ENCODE measurements at regions not wholly inside any gene's neighbourhood (a gene's known extent, or its start where the extent isn't known, plus 50 kb on each side); places are given as distances from the start of the nearest gene placed in this dataset.

GRCh38 chr12:66048218-66048834, 82.2 kb downstream of the LLPH start:
- BruUV-seq (replicated peaks), result TSS peak; percentile 66
- peak overlapping the region; percentile 95 for H3K27ac Mint-ChIP-seq (ENCODE audit: unreplicated experiment)
- H3K4me3 Mint-ChIP-seq (ENCODE audit: unreplicated experiment), result peak overlapping the region; percentile 77
- CTCF ChIA-PET, result interaction anchor here (0.9 to 1.1 kb wide), 3 partner anchors 33 to 492 kb away, joined by 3 read pairs; no protein-coding TSS in a partner anchor
- H3K4me1 Mint-ChIP-seq (ENCODE audit: low read depth, unreplicated experiment), result peaks cover 10% of the 10 kb centered on the region
- TF ChIP-seq CTCF (IDR thresholded peaks at IDR 0.05; ENCODE audit: insufficient read depth in 1 of 2, low read depth in 1 of 2, low read length in 1 of 2, severe bottlenecking in 1 of 2, unreplicated experiment in 1 of 2), result no peak
- H3K36me3 Mint-ChIP-seq (ENCODE audit: insufficient read depth, unreplicated experiment), result peaks cover 4% of the 10 kb centered on the region
- no peaks in the 10 kb centered on the region for H3K9me3 ChIP-seq
- intact Hi-C loops (cut with micrococcal nuclease; ENCODE audit: unreplicated experiment), result loop anchor here (2.0 kb wide), 1 partner anchor 24 kb away; no protein-coding TSS in a partner anchor
- no peaks in the 10 kb centered on the region for H3K27me3 ChIP-seq (replicated peaks; ENCODE audit: control insufficient read depth, insufficient read depth, low read length)
- H3K4me3 ChIP-seq (ENCODE audit: low read depth, low read length), result peak overlapping the region; percentile 34
- POLR2A ChIA-PET, result no interaction called here
- no peaks in the 10 kb centered on the region for H3K36me3 ChIP-seq (ENCODE audit: control insufficient read depth, insufficient read depth, low read length)
- peaks cover 41% of the 10 kb centered on the region for H3K4me1 ChIP-seq
- H3K27me3 Mint-ChIP-seq (ENCODE audit: insufficient read depth, unreplicated experiment), result no peaks in the 10 kb centered on the region
- H3K9me3 Mint-ChIP-seq (ENCODE audit: unreplicated experiment), result no peaks in the 10 kb centered on the region
- peak; percentile 44 to 52 for DNase-seq

- H3K4me3 Mint-ChIP-seq (ENCODE audit: unreplicated experiment), result no peak overlapping the region
- Histone ChIP-seq H3K36me3 (ENCODE audit: control insufficient read depth, insufficient read depth, low read length) (no peaks in the 10 kb centered on the region), H3K27me3 (replicated peaks; ENCODE audit: control insufficient read depth, insufficient read depth, low read length) (no peaks in the 10 kb centered on the region), H3K4me3 (ENCODE audit: low read depth, low read length) (no peak overlapping the region), H3K9me3 (no peaks in the 10 kb centered on the region), H3K4me1 (peaks cover 41% of the 10 kb centered on the region)
- H3K9me3 Mint-ChIP-seq (ENCODE audit: unreplicated experiment), result no peaks in the 10 kb centered on the region
- peaks cover 4% of the 10 kb centered on the region for H3K36me3 Mint-ChIP-seq (ENCODE audit: insufficient read depth, unreplicated experiment)
- BruUV-seq (replicated peaks), result no TSS peak
- no peak for TF ChIP-seq CTCF (IDR thresholded peaks at IDR 0.05; ENCODE audit: insufficient read depth in 1 of 2, low read depth in 1 of 2, low read length in 1 of 2, severe bottlenecking in 1 of 2, unreplicated experiment in 1 of 2)
- H3K27ac Mint-ChIP-seq (ENCODE audit: unreplicated experiment), result no peak overlapping the region
- H3K27me3 Mint-ChIP-seq (ENCODE audit: insufficient read depth, unreplicated experiment), result no peaks in the 10 kb centered on the region
- CTCF ChIA-PET, result no interaction called here
- POLR2A ChIA-PET, result no interaction called here
- no peak for DNase-seq
- peaks cover 10% of the 10 kb centered on the region for H3K4me1 Mint-ChIP-seq (ENCODE audit: low read depth, unreplicated experiment)
- intact Hi-C loops (cut with micrococcal nuclease; ENCODE audit: unreplicated experiment), result loop anchor here (2.0 kb wide), 1 partner anchor 23 kb away; no protein-coding TSS in a partner anchor
Measured at GRCh38 chr12:66047411-66048021, 83.0 kb downstream of the LLPH start.

GRCh38 chr12:66045506-66045905, 85.0 kb downstream of the LLPH start:
- no peak for TF ChIP-seq CTCF (IDR thresholded peaks at IDR 0.05; ENCODE audit: insufficient read depth in 1 of 2, low read depth in 1 of 2, low read length in 1 of 2, severe bottlenecking in 1 of 2, unreplicated experiment in 1 of 2)
- no peaks in the 10 kb centered on the region for H3K9me3 Mint-ChIP-seq (ENCODE audit: unreplicated experiment)
- POLR2A ChIA-PET, result no interaction called here
- Histone ChIP-seq H3K27me3 (replicated peaks; ENCODE audit: control insufficient read depth, insufficient read depth, low read length) (no peaks in the 10 kb centered on the region), H3K4me3 (ENCODE audit: low read depth, low read length) (no peak overlapping the region), H3K36me3 (ENCODE audit: control insufficient read depth, insufficient read depth, low read length) (no peaks in the 10 kb centered on the region), H3K4me1 (peaks cover 32% of the 10 kb centered on the region), H3K9me3 (no peaks in the 10 kb centered on the region)
- H3K4me1 Mint-ChIP-seq (ENCODE audit: low read depth, unreplicated experiment), result peaks cover 12% of the 10 kb centered on the region
- no peak for DNase-seq
- no peak overlapping the region for H3K27ac Mint-ChIP-seq (ENCODE audit: unreplicated experiment)
- peaks cover 4% of the 10 kb centered on the region for H3K36me3 Mint-ChIP-seq (ENCODE audit: insufficient read depth, unreplicated experiment)
- H3K4me3 Mint-ChIP-seq (ENCODE audit: unreplicated experiment), result no peak overlapping the region
- BruUV-seq (replicated peaks), result no TSS peak
- CTCF ChIA-PET, result no interaction called here
- intact Hi-C loops (cut with micrococcal nuclease; ENCODE audit: unreplicated experiment), result no loop called here
- H3K27me3 Mint-ChIP-seq (ENCODE audit: insufficient read depth, unreplicated experiment), result no peaks in the 10 kb centered on the region
